Neutrophil (primary cell): ENCODE measurements at regions not wholly inside any gene's neighbourhood (a gene's known extent, or its start where the extent isn't known, plus 50 kb on each side); places are given as distances from the start of the nearest gene placed in this dataset.

ENCODE experiments used
- H3K27ac ChIP-seq: fragments of 200-600 bp; sonication (generic); 2 replicates; pipeline ENCODE4 v1.5.1; 2016; ENCODE audit warnings: mild to moderate bottlenecking, moderate library complexity
- H3K27me3 ChIP-seq: fragments of 200-600 bp; sonication (generic); 2 replicates; pipeline ENCODE4 v1.6.0; 2016; ENCODE audit warnings: mild to moderate bottlenecking
- H3K36me3 ChIP-seq: fragments of 200-600 bp; sonication (generic); 2 replicates; pipeline ENCODE4 v1.5.1; 2017
- H3K4me1 ChIP-seq, 2 experiments: fragments of 200-600 bp in 1 of 2; sonication (generic) in 1 of 2; 1 replicate in 1 of 2; 2 replicates in 1 of 2; pipeline versions ENCODE4 v1.5.1 to v1.6.1; 2013 to 2016; ENCODE audit warnings: low read depth in 1 of 2, low read length in 1 of 2, mild to moderate bottlenecking in 1 of 2, moderate library complexity in 1 of 2; ENCODE audit not compliant: control insufficient read depth in 1 of 2, insufficient read depth in 1 of 2
- H3K4me3 ChIP-seq, 2 experiments: fragments of 200-600 bp in 1 of 2; sonication (generic) in 1 of 2; 1 replicate in 1 of 2; 2 replicates in 1 of 2; pipeline ENCODE4 v1.5.1; 2013 to 2016; ENCODE audit warnings: low read depth in 1 of 2, low read length in 1 of 2, mild to moderate bottlenecking in 1 of 2, moderate library complexity in 1 of 2
- H3K9me3 ChIP-seq: fragments of 200-600 bp; sonication (generic); 2 replicates; pipeline ENCODE4 v1.5.1; 2016
- CTCF ChIP-seq: fragments of 200-600 bp; sonication (generic); IDR thresholded peaks from 2 replicates; pipeline ENCODE4 v1.5.1; 2016; ENCODE audit warnings: antibody characterized with exemption

DNA sequence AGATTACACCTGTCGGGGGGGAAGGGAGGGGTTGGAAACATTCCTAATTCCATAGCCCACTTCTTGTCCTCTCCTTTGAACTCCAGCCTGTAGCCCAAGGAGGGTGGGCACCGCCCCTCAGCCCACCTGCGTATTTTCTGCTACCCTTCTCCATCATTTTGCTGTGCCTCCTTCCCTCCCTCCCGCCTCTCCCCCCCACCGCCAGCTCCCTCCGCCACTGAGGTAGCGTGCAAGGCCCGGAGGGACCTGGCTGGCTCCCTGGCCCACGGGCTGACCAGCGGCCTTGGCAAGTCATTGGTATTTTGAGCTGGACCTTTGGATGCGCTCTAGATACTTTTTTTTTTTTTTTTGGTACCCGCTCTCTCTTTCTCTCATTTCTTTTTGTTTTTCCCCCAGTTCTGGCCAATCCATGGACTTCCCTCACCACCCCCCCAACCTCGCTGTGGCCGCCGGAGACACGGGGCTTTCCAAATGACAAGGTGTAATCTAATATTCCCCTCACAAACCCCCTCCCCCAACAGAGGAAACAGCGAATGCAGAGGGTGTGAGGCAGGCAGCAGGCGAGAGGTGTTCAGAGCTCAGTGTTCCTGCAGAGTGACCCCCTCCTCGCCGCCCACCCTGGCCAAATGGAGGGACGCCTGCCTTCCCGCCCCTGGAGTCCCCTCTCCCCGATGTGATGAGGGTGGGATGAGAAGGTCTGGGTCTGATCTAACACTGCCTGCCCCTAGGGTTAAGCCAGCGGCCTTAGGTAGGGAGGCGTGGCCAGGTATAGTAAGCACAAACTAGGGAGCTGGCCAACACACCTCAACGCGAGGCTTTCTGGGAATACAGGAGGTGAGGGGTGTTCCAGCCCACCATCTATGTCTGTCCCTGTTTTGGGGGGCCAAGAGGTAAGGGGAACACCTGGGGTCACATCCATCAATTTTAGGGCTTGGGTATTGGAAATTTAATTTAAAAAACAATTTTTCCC is 89.2 kb downstream of the PTPRS start:
- no peak overlapping the region for H3K4me3 ChIP-seq
- H3K27me3 ChIP-seq = no peaks in the 10 kb centered on the region
- no peaks in the 10 kb centered on the region for H3K36me3 ChIP-seq
- no peaks in the 10 kb centered on the region for H3K9me3 ChIP-seq
- no peak for TF ChIP-seq CTCF
- no peaks in the 10 kb centered on the region for H3K4me1 ChIP-seq
- no peak overlapping the region for H3K27ac ChIP-seq

DNA sequence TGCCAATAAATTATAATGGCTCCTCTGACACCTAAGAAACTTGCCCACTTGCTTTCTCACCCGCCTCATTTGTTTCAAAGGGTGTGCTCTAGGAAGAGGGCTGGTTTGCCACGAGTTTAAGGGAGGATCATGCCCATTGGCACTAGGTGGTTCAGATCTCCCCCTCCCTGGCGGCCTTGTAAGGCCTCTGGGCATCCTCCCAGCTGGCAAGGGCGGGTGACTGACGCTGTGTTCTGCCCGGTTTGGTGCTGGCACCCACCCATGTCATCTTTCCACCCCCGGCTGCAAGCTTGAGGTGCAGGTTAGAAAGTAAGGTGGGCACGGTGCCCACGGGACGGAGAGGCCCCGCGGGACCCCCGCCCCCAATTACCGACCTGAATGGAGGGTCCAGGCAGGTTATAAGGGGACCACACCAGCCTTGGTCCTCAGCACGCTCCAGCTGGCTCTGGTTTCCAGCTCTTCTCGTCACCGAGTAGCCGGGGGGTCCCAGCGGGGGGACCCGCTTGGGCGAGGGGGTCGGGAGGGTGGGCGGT is 90.4 kb downstream of the PTPRS start:
- Histone ChIP-seq H3K36me3 (no peaks in the 10 kb centered on the region), H3K27me3 (no peaks in the 10 kb centered on the region), H3K4me1 (no peaks in the 10 kb centered on the region), H3K9me3 (no peaks in the 10 kb centered on the region), H3K27ac (no peak overlapping the region), H3K4me3 (no peak overlapping the region)
- no peak for TF ChIP-seq CTCF

DNA sequence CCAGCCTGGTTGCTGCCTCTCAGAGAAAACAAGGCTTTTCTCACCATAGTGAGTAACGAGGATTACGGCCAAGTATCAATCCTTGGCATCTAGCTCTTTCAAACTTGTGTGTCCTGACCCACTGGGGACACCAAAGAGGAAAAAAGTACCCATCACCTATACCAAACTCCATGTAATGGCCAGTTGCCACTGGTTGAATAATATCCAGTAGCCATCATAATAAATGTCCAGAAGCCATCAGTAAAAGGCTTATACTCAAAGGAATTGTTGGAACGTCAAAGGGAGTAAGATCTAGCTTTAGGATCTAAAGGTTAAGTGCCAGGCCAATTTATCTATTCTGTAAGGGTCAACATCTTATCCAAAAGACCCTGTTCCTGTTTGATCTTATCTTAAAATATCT is 91.1 kb downstream of the PTPRS start:
- Histone ChIP-seq H3K9me3 (no peaks in the 10 kb centered on the region), H3K36me3 (no peaks in the 10 kb centered on the region), H3K27ac (no peak overlapping the region), H3K4me1 (no peaks in the 10 kb centered on the region), H3K27me3 (no peaks in the 10 kb centered on the region), H3K4me3 (no peak overlapping the region)
- TF ChIP-seq CTCF = no peak

GRCh38 chr19:5247957-5248705 is 92.5 kb downstream of the PTPRS start:
- Histone ChIP-seq H3K27me3 (no peaks in the 10 kb centered on the region), H3K4me3 (no peak overlapping the region), H3K9me3 (no peaks in the 10 kb centered on the region), H3K27ac (no peak overlapping the region), H3K4me1 (no peaks in the 10 kb centered on the region), H3K36me3 (no peaks in the 10 kb centered on the region)
- no peak for TF ChIP-seq CTCF

GRCh38 chr19:5246554-5247155 is 94.0 kb downstream of the PTPRS start:
- no peak for TF ChIP-seq CTCF
- H3K27me3 ChIP-seq = no peaks in the 10 kb centered on the region
- no peaks in the 10 kb centered on the region for H3K4me1 ChIP-seq
- no peaks in the 10 kb centered on the region for H3K9me3 ChIP-seq
- no peaks in the 10 kb centered on the region for H3K36me3 ChIP-seq
- no peak overlapping the region for H3K27ac ChIP-seq
- H3K4me3 ChIP-seq = no peak overlapping the region
